Neural cell (in vitro differentiated cells): ENCODE measurements at regions not wholly inside any gene's neighbourhood (a gene's known extent, or its start where the extent isn't known, plus 50 kb on each side); places are given as distances from the start of the nearest gene placed in this dataset.

Experiments
- EP300 ChIP-seq: fragments of 450-650 bp; conservative IDR thresholded peaks from 2 replicates; pipeline ENCODE4 v1.6.1; 2014; ENCODE audit warnings: antibody characterized with exemption, mild to moderate bottlenecking, moderate library complexity; ENCODE audit not compliant: poor library complexity, severe bottlenecking
- EZH2 ChIP-seq: fragments of 200-600, 300-800 bp; shearing (Covaris generic), sonication (generic); IDR thresholded peaks from 2 replicates; pipeline ENCODE4 v1.6.1; 2014; ENCODE audit warnings: antibody characterized with exemption, low read length, borderline replicate concordance, mild to moderate bottlenecking; ENCODE audit not compliant: insufficient read depth, poor library complexity, severe bottlenecking
- MXI1 ChIP-seq: fragments of 450-650 bp; conservative IDR thresholded peaks from 2 replicates; pipeline ENCODE4 v1.6.1; 2014; ENCODE audit warnings: antibody characterized with exemption, mild to moderate bottlenecking; ENCODE audit not compliant: poor library complexity, severe bottlenecking
- POLR2AphosphoS5 ChIP-seq: IDR thresholded peaks from 2 replicates; pipeline ENCODE4 v1.6.1; 2012
- RAD21 ChIP-seq: fragments of 450-650 bp; conservative IDR thresholded peaks from 2 replicates; pipeline ENCODE4 v1.6.1; 2014; ENCODE audit warnings: antibody characterized with exemption, mild to moderate bottlenecking, moderate library complexity
- SMC3 ChIP-seq: fragments of 450-650 bp; conservative IDR thresholded peaks from 2 replicates; pipeline ENCODE4 v1.6.1; 2014; ENCODE audit warnings: antibody characterized with exemption, mild to moderate bottlenecking, moderate library complexity; ENCODE audit not compliant: poor library complexity
- TAF1 ChIP-seq: IDR thresholded peaks from 2 replicates; pipeline ENCODE4 v1.6.1; 2012; ENCODE audit warnings: low read depth
- TF ChIP-seq, protein P1 (sequence below): IDR thresholded peaks from 2 replicates; pipeline ENCODE4 v1.6.1; 2012; ENCODE audit warnings: borderline replicate concordance
- TF ChIP-seq, protein P2 (sequence below): fragments of 450-650 bp; IDR thresholded peaks from 2 replicates; pipeline ENCODE4 v1.5.1; 2014; ENCODE audit warnings: antibody characterized with exemption, mild to moderate bottlenecking, moderate library complexity; ENCODE audit not compliant: poor library complexity, severe bottlenecking

DNA sequence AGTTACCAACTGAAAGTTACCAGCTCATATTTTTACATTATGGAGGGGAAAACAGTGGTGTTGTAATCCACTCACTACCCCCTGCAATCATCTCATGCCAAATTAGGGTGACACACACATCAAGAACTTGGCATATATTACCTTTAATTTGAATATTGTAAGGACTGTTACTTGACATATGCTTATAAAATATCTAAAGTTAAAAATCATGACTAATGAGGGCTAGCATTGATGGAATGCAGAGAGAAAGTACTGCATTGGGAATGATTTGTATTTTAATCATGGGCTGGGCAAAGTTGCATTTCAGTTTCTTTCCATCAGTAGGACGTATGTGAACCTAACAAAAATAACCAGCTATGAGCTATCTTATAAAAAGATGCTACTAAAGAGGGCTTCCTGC is 517.5 kb upstream of the GRIA3 start:
- TF ChIP-seq, protein P1, sequence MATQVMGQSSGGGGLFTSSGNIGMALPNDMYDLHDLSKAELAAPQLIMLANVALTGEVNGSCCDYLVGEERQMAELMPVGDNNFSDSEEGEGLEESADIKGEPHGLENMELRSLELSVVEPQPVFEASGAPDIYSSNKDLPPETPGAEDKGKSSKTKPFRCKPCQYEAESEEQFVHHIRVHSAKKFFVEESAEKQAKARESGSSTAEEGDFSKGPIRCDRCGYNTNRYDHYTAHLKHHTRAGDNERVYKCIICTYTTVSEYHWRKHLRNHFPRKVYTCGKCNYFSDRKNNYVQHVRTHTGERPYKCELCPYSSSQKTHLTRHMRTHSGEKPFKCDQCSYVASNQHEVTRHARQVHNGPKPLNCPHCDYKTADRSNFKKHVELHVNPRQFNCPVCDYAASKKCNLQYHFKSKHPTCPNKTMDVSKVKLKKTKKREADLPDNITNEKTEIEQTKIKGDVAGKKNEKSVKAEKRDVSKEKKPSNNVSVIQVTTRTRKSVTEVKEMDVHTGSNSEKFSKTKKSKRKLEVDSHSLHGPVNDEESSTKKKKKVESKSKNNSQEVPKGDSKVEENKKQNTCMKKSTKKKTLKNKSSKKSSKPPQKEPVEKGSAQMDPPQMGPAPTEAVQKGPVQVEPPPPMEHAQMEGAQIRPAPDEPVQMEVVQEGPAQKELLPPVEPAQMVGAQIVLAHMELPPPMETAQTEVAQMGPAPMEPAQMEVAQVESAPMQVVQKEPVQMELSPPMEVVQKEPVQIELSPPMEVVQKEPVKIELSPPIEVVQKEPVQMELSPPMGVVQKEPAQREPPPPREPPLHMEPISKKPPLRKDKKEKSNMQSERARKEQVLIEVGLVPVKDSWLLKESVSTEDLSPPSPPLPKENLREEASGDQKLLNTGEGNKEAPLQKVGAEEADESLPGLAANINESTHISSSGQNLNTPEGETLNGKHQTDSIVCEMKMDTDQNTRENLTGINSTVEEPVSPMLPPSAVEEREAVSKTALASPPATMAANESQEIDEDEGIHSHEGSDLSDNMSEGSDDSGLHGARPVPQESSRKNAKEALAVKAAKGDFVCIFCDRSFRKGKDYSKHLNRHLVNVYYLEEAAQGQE: no peak
- TF ChIP-seq, protein P2, sequence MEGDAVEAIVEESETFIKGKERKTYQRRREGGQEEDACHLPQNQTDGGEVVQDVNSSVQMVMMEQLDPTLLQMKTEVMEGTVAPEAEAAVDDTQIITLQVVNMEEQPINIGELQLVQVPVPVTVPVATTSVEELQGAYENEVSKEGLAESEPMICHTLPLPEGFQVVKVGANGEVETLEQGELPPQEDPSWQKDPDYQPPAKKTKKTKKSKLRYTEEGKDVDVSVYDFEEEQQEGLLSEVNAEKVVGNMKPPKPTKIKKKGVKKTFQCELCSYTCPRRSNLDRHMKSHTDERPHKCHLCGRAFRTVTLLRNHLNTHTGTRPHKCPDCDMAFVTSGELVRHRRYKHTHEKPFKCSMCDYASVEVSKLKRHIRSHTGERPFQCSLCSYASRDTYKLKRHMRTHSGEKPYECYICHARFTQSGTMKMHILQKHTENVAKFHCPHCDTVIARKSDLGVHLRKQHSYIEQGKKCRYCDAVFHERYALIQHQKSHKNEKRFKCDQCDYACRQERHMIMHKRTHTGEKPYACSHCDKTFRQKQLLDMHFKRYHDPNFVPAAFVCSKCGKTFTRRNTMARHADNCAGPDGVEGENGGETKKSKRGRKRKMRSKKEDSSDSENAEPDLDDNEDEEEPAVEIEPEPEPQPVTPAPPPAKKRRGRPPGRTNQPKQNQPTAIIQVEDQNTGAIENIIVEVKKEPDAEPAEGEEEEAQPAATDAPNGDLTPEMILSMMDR: no peak
- TF ChIP-seq POLR2AphosphoS5 (no peak), EZH2 (no peak), SMC3 (no peak), TAF1 (no peak), RAD21 (no peak), MXI1 (no peak), EP300 (no peak)
